ENCODE measurements at regions not wholly inside any gene's neighbourhood (a gene's known extent, or its start where the extent isn't known, plus 50 kb on each side); places are given as distances from the start of the nearest gene placed in this dataset.

GRCh38 chrX:5290635-5291034 is 938.0 kb downstream of the NLGN4X start:
- TF ChIP-seq REST (IDR thresholded peaks at IDR 0.05) = no peak
- no peak for TF ChIP-seq POLR2A (IDR thresholded peaks at IDR 0.05; ENCODE audit: low read length)
- no peak for TF ChIP-seq NPAS2 (CRISPR knock-in tag; IDR thresholded peaks at IDR 0.05; ENCODE audit: borderline replicate concordance)
- no peak for TF ChIP-seq POLR2AphosphoS2 (conservative IDR thresholded peaks at IDR 0.05; ENCODE audit: low read length)
- TF ChIP-seq CTCF (IDR thresholded peaks at IDR 0.05) = no peak

Measured in A549 (cell line).